ENCODE measurements at regions not wholly inside any gene's neighbourhood (a gene's known extent, or its start where the extent isn't known, plus 50 kb on each side); places are given as distances from the start of the nearest gene placed in this dataset.

- DNase-seq: no peak
These were observed 138.1 kb upstream of the BMP4 start for GRCh38 chr14:54094765-54095164.

DNA sequence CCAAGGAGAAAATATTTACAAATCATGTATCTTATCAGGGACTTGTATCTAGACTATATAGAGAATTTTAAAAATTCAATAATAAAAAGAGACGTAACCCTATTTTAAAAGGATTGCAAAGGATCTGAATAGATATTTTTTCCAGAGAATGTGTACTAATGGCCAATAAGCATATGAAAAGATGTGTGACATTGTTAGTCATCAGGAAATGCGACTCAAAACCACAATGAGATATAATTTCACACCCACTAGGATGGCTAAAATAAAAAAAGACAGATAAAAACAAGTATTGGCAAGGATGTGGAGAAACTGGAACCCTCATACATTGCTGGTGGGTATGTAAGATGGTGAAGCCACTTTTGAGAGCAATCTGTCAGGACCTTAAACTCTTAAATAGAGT lies 141.9 kb upstream of the BMP4 start:
- no peak for DNase-seq

DNA sequence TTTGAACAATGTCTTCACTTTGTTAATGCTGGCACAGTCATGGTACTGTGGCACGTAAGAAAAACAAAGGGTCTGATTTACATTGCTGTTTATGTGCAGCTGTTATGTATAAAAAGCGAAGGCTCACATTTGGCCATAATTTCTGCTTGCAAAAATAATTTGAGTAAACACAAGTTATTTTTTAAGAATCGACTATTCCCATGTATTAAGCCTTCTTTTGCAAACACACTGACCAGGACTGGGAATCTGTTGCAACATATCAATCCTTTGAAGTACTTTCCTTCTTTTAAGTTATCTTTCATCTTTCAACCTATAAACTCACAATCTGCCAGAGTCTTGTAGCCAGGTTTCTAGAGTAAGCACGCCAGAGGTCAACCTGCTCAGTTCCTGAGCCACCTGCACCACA lies 145.4 kb upstream of the BMP4 start:
- DNase-seq: no peak

DNA sequence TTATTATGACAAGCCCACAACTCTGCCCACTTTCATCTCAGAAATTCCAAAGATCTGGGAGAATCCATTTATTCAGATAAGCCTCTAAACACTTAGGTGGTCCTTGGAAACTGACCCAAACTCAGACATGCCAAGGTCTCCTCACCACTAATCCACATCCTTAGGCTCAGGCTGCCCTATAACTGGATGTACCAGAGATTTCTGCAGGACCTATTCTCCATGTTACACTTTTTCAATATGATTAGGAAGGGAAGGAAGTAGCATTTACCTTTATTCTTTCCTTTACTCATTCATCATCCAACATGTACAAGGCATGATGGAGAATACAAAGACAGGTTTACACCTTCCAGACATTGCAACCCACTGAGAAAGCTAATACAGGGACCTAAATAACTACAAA lies 145.9 kb upstream of the BMP4 start:
- no peak for DNase-seq

- no peak for DNase-seq
These were observed 148.0 kb upstream of the BMP4 start for GRCh38 chr14:54104601-54105145.

DNA sequence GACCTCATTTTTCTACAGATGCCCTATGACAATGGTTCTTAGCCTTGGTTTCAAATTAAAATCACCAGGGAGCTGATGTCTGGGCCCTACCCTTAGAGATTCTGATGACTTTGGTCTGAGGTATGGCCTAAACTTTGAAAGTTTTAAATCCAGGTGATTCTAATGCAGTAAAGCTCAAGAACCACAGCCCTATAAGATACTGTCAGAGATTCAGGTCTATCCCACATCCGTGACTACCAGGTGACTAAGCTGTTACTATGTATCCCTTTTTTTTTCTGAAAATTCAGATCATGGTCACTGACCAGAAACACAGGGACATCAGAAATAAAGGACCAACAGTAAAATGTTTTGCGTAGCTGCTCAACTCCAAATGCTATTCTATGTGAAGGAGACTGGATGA lies 148.8 kb upstream of the BMP4 start:
- no peak for DNase-seq

DNA sequence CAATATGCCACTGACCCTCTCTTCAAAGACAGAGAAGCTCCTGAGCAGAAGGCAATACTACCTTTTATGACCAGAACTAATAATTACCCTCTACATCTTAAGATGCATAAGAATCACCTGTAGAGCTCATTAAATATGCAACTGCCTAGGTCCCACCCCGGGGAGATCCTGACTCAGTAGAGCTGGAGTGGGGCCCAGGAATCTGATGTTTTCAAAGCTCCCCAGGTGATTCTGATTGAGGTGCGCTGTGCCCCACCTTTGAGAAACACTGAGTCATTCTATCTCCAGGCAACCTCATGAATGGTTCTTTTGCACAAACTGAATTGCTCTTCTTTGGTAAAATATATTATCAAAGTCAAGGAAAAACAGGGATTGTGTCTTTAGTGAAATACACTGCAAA lies 149.3 kb upstream of the BMP4 start:
- no peak for DNase-seq

DNA sequence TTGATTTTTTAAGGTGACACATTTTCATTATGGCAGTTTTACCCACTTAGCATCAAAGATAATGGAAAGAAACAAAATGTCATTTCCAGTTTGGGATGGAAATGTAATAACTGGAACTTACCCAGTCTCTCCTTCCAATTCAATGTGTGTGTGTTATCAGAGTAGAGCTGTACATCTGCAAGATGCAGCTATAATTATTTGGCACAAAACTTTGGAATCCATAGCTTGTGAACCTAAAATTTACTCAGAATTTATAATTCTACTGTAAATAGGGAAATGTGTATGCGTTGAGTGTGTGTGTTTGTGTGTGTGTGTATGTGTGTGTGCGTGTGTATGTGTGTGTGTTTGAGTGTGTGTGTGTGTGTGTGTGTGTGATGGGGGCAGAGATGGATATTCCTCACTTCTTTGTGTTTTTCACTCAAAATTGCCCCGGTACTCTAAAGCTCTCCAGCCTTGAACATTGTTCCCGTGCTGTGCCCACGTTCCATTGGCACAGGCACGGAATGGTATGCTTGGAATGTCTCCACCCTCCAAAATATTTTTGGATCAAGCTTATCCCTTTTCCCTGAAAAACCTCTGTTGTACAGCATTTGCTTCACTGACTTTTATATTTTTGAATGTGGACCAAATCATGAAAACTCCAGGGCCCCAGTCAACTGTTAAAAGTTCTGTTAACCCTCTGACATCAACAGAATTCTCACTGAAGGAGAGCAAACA lies 150.2 kb upstream of the BMP4 start:
- no peak for DNase-seq

DNA sequence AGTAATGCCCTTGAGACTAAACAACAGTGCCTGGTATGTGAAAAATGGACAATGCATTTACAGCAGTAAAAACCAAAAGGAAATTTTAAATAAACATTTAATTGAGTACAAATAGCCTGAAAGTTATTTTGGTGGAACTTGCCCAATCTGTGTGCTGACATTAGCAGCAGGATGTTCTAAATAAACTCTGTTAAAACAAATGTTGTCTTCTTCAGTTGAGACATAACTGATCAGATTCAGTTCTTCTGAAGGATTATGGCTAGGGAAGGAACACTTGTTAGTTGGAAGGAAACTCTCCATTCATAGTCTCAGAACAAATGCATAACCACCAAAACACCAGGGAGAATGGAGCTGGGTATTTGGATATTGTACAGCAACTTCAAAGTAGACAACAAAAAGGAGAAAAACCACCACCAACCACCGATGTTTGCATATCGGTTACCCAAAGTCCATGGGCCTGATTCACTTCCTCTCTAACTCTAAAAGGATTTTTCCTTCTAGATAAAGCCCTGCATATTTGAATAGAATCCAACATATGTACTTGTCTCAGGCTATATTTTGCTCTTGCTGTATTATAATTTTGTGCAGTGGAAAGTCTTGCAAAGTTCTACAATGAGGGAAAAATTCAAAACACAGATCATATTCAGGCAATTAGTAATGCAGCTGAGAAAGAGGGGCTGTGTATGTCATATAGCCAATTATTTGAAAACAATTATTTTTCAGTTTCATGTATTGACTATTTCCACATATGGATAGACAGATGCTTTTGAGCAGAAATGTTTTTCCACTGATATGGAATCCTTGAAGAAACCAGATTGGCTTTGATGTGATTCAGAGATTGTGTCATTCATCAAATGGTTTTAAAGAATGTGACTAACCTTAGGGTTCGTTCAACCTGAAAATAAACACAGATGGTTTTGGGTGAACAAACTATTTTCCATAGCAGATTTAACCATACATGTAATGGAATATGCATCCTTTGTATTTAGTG lies 152.2 kb upstream of the BMP4 start:
- no peak for DNase-seq

DNA sequence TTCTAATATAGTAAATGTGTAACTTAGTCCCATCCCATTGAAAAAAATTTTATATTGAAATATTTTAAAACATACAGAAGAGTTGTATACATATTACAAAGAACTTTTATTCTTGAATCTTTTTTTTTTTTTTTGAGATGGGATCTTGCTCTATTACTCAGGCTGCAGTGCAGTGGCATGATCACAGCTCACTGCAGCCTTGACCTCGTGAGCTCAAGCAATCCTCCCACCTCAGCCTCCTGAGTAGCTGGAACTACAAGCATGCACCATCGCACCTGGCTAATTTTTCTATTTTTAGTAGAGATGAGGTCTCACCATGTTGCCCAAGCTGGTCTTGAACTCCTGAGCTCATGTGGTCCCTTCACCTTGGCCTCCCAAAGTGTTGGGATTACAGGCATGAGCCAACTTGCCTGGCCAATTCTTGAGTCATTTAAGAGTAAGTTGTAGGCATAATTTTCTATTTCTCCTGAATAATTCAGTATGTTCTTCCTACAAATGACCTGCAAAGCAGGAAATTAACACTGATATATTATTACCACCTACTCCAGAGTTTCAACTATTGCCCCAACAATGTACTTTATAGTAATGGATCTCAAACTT lies 153.0 kb upstream of the BMP4 start:
- no peak for DNase-seq

GRCh38 chr14:54114941-54115340 lies 158.3 kb upstream of the BMP4 start:
- no peak for DNase-seq

- no peak for DNase-seq
These were observed 159.7 kb upstream of the BMP4 start for GRCh38 chr14:54116198-54116885.

DNA sequence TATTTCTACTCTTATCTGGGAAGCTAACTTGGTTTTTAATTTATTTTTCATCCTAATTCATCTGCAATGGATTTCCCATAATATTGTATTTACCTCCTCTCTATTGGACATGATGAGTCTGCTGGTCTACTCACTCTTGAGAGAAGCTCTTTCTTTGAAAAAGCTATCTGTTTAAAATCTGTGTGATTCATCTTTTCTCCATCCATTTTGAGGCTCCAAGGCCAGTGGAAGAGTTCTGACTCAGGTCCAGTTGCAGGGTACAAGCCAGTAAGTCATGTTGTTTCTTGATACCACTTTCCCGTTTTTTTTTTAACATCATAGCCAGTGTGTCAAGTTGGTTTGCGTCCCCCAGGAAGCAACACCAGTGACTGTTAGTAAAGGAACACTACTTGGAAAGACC lies 160.3 kb upstream of the BMP4 start:
- DNase-seq: no peak

GRCh38 chr14:54117396-54117795 lies 160.8 kb upstream of the BMP4 start:
- DNase-seq: no peak

DNA sequence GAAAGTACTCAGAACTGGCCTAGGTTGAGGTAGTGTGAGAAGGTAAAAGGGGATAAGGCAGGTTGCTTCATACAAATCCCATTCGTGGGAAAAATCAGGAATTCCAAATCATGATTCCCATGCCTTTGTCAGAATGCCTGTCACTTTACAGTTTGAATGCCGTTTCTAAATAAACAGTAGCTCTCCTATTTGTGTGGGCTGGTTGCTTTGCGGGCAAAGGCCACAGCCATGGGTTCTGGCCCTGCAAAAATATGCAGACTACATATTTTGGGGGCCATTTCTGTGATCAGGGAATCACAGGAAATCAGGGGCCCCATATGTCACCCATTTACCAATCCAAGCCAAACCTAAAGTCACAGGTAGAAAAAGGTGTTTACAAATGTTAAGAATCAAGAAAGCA lies 161.3 kb upstream of the BMP4 start:
- no peak for DNase-seq

DNA sequence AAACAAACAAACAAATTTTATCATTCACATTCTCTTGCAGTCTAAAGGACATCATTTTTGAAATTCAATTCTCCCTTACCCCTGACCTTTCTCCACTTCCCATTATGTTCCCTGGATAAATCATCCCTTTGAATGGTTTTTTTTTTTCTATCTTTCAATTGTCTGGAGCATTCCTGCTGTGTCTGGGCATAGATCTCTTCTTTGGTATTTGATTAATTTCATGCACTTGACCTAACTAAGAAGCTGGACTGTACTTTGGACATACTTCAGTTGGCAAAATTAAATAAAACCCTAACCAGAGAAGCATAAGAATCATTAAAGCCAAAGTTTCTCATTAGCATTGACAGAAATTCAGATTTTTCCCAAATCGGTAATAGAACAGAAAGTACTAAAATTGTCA lies 163.6 kb upstream of the BMP4 start:
- DNase-seq: no peak

- DNase-seq: no peak
These were observed 164.9 kb upstream of the BMP4 start for GRCh38 chr14:54121466-54122027.

GRCh38 chr14:54123841-54124240 lies 167.2 kb upstream of the BMP4 start:
- no peak for DNase-seq

GRCh38 chr14:54125109-54125508 lies 168.5 kb upstream of the BMP4 start:
- DNase-seq: no peak

- DNase-seq: no peak
These were observed 170.3 kb upstream of the BMP4 start for GRCh38 chr14:54126947-54127346.

GRCh38 chr14:54127526-54127925 lies 170.9 kb upstream of the BMP4 start:
- DNase-seq: no peak

DNA sequence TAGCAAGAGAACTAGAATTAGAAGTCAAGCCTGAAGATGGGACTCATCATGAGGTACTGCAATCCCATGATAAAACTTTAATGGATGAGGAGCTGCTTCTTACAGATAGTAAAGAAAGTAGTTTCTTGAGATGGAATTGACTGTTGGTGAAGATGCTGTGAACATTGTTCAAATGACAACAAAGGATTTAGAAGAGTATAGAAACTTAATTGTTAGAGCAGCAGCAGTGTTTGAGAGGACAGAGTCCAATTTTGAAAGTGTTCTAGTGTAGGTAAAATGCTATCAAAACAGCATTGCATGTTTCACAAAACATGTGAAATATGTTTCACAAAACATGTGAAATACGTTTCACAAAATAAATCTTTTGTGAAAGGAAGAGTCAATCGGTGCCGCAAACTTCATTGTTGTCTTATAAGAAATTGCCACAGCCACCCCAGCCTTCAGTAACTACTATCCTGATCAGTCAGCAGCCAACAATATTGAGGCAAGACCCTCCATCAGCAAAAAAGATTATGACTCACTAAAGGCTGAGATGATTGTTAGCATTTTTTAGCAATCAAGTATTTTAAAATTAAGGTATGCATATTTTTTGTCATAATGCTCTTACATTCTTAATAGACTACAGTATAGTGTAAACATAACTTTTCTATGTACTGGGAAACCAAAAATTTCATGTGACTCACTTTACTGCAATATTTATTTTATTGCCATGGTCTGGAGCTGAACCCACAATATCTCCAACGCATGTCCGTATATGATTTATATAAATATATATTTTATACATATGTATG lies 173.4 kb upstream of the BMP4 start:
- DNase-seq: no peak
